HL-60 (cell line): ENCODE measurements at regions not wholly inside any gene's neighbourhood (a gene's known extent, or its start where the extent isn't known, plus 50 kb on each side); places are given as distances from the start of the nearest gene placed in this dataset.

Experiments
- DNase-seq, 2 experiments: peaks; one replicate each; pipeline ENCODE4 v3.0.0-alpha.2; 2010 to 2020; ENCODE audit warnings: low read depth in 1 of 2, low spot score in 1 of 2
- H3K27ac ChIP-seq: fragments of 250-450 bp; sonication (Bioruptor Pico); replicated peaks from 2 replicates; pipeline ENCODE4 v1.5.1; 2020; ENCODE audit warnings: mild to moderate bottlenecking, moderate library complexity
- H3K27me3 ChIP-seq: fragments of 250-450 bp; sonication (Bioruptor Pico); 2 replicates; pipeline ENCODE4 v1.5.1; 2021; ENCODE audit warnings: mild to moderate bottlenecking, moderate library complexity; ENCODE audit not compliant: insufficient read depth, poor library complexity, severe bottlenecking
- H3K4me3 ChIP-seq: replicated peaks from 2 replicates; pipeline ENCODE4 v1.5.1; 2011; ENCODE audit warnings: mild to moderate bottlenecking, control low read depth, low read length; ENCODE audit not compliant: insufficient read depth
- CTCF ChIP-seq: IDR thresholded peaks from one replicate; pipeline ENCODE4 v1.5.1; 2011; ENCODE audit warnings: low read length, control low read depth, inconsistent platforms; ENCODE audit not compliant: insufficient read depth
- GABPA ChIP-seq: IDR thresholded peaks from 2 replicates; pipeline ENCODE4 v1.6.1; 2012; ENCODE audit warnings: low read depth
- POLR2AphosphoS5 ChIP-seq: IDR thresholded peaks from 2 replicates; pipeline ENCODE4 v1.6.1; 2012; ENCODE audit warnings: low read depth
- REST ChIP-seq: IDR thresholded peaks from 2 replicates; pipeline ENCODE4 v1.6.1; 2012; ENCODE audit warnings: low read depth; ENCODE audit not compliant: insufficient replicate concordance
- SPI1 ChIP-seq: IDR thresholded peaks from 2 replicates; pipeline ENCODE4 v1.6.1; 2012; ENCODE audit warnings: low read depth, mild to moderate bottlenecking, borderline replicate concordance

GRCh38 chr9:1355656-1356055, 305.5 kb downstream of the DMRT2 start:
- Histone ChIP-seq H3K27me3 (no peaks in the 10 kb centered on the region), H3K27ac (no peak overlapping the region), H3K4me3 (no peak overlapping the region)
- DNase-seq, result no peak
- TF ChIP-seq REST (no peak), SPI1 (no peak)

GRCh38 chr9:1362845-1363244, 312.7 kb downstream of the DMRT2 start:
- Histone ChIP-seq H3K27me3 (no peaks in the 10 kb centered on the region), H3K27ac (no peak overlapping the region), H3K4me3 (no peak overlapping the region)
- TF ChIP-seq CTCF (no peak), POLR2AphosphoS5 (no peak), REST (no peak), SPI1 (no peak), GABPA (no peak)
- DNase-seq, result no peak

- DNase-seq, result no peak
- TF ChIP-seq CTCF, result no peak
- no peak for TF ChIP-seq GABPA
- TF ChIP-seq SPI1, result no peak
- no peak for TF ChIP-seq POLR2AphosphoS5
- no peak for TF ChIP-seq REST
- Histone ChIP-seq H3K27ac (no peak overlapping the region), H3K27me3 (no peaks in the 10 kb centered on the region), H3K4me3 (no peak overlapping the region)
Measured at GRCh38 chr9:1366276-1366675, 316.1 kb downstream of the DMRT2 start.

GRCh38 chr9:1369297-1369696, 319.1 kb downstream of the DMRT2 start:
- Histone ChIP-seq H3K4me3 (no peak overlapping the region), H3K27ac (no peak overlapping the region), H3K27me3 (no peaks in the 10 kb centered on the region)
- DNase-seq, result no peak
- TF ChIP-seq GABPA (no peak), SPI1 (no peak), REST (no peak), POLR2AphosphoS5 (no peak), CTCF (no peak)
